ENCODE measurements at regions not wholly inside any gene's neighbourhood (a gene's known extent, or its start where the extent isn't known, plus 50 kb on each side); places are given as distances from the start of the nearest gene placed in this dataset.
"Not testable (repeated sequence)": the region's sequence is repeated elsewhere in the genome, so short reads cannot be mapped to it uniquely, and the experiment has no call there.

DNA sequence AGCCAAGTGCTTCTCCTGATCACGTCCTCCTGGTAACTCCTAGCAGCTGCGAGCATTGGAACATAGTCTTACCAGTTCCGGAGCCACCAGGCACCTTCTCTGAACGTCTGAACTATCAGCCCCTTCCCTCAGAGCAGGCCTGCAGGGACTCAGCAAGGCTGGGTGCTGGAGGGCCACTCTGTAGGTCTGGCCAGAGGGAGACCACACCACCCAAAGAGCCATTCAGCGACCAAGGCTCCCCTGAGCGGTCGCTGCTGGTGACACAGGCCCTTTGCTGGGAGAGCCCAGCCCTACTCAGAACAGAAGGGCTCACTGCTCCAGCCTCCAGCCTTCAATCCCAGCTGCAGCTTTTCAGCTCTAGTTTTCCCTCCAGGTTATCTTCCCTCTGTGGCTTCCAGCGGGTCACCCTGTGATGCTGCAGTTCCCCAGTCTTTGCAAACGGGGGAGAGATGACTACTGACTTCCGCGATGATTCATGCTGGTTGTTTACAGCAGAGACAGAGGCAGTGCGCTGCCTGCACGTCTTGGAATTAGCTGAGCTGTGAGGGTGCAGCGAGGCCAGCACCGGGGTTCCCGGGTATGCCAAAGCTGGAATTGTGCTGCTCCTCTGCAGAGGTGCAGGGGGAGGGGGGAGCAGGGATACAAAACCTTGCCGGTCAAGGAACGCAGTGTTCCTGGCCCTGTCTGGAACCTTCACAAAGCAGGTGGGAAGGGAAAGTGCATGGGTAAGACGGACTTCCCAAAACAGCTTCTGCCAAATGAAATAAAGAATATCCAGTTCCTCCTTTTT, 161.4 kb downstream of the LY86 start:
- peak in 7 of 14 donors; percentile 4 to 63 (median 27) for DNase-seq

DNA sequence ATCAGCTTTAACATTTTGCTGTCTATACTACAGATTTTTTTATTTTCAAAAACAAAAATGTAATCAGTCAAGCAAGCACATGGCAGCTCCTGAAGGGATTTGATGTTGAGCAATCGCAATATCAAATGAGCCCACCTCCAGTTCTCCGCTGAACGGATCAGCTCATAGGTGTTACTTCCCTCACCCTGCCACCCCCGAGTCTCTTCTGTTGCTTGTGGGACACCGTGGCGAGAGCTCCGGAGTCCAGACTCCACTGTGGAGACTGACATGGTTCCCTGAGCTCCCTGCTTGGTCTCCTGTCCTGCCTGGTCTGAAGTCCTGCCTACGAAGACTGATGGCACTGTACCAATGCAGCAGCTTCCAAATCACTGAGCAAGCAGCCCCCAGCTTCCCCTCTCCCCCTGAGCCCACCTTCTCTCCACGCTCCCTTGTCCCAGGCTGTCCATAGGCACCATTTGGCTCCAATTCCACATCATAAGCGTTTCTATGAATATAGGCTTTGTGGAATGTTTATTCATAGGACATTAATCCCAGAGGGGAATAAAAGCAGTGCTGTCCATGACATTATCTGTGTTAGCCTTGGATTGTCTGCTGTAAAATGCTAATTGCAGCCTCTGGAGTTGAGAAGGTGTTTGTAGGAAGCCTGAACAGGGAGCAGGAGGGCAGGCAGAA, 162.2 kb downstream of the LY86 start:
- no peak for DNase-seq

DNA sequence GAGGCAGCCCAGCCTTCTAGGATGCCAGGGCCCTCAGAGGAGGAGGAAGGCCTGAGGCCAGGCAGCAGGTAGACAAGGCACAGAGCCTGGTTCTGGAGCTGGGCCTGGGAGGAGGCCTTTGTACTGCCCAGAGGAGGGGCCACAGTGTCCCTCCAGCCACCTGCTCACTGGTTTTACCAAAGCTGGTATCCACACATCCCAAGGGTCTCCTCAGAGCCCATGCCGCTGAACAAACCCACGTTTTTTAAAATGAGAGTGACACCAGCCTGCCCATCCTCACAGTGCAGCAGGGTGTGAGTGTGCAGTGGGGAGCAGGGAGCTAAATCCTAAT, 162.7 kb downstream of the LY86 start:
- no peak for DNase-seq

DNA sequence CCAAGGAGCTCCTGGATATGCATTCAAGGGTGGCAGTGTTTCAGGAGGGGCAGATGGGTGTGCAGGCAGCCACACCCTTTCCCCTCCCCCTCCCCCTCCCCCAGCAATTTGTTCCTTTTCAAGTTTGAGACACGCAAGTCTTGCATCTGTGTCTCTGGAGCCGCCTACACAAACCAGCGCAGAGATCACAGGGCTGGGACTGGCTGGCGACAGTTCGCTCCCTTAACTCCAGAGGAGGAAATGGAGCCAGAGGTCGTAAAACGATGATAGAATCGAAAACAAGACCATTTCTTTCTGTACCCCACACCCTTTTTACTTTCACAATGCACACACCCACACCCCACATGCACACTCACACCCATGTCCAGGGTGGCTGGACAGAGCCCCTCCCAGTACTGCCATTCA, 163.1 kb downstream of the LY86 start:
- DNase-seq: no peak

DNA sequence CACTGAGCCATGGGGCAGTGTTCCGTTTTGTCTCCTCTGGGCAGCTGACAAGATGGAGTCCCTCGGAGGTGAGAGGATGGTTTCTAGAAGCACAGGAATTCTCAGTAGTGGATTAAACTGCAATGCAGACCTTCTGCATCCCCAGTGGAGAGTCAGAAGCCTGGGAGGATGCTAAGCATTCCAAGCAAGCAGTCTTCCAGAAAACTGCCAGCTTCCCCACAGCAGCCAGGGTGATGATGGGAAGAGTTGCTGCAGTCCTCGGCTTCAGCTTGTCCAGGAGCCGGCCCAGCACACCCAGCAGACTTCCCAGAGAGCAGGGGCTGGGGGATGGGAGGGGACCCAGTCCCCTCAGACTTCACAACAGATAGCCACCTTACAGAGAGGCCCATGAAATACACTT, 163.6 kb downstream of the LY86 start:
- DNase-seq: peak in 1 of 14 donors; percentile 24

DNA sequence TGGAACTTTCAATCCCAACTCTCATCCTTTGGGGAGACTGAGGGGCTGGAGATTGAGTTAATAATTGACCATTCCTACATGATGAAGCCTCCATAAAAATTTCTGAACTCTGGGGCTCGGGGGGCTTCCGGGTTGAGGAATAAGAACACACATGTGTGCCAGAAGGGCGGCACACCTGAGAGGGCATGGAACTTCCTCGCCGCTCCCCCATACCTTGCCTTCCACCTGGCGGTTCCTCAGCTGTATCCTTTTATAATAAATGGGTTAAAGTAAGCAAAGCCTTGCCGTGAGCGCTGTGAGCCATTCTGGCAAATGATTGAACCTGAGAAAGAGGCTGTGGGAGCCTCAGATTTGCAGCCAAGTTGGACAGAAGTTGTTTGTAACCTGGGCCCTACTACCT, 164.8 kb downstream of the LY86 start:
- DNase-seq: no peak

DNA sequence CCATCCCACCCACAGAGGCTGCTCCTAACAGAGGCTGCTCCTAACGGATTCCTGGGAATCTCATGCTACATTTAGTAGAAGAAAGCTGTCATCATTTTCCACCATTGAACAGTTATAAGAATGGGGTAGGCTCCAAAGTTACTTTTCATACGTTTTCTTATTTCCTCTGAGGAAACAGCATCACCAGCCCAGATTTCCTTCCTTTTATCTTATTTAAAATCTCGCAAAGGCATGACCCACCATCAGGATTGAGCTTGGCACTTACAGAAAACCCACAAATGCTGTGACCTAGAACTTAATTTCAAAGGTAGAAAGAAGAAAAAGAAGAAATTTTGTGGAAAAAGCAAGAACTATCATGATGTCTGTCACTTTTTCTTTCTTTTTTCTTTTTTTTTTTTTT, 168.0 kb downstream of the LY86 start:
- no peak for DNase-seq

DNA sequence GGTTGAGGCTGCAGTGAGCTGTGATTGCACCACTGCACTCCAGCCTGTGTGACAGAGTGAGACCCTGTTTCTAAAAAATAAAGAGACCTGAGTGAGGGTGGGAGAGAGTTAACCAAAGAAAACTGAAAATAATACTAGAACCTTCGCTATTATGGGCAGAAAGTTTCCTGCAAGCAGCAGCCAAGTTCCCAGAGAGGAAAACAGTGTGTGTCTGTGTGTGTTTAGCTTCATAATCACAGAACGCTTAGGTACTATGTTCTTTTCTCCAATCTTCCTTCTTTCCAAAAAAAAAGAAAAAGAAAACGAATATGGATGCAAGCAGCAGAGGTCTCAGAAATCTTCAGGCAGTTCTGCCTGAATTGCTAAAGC, 170.0 kb downstream of the LY86 start:
- DNase-seq: no peak

DNA sequence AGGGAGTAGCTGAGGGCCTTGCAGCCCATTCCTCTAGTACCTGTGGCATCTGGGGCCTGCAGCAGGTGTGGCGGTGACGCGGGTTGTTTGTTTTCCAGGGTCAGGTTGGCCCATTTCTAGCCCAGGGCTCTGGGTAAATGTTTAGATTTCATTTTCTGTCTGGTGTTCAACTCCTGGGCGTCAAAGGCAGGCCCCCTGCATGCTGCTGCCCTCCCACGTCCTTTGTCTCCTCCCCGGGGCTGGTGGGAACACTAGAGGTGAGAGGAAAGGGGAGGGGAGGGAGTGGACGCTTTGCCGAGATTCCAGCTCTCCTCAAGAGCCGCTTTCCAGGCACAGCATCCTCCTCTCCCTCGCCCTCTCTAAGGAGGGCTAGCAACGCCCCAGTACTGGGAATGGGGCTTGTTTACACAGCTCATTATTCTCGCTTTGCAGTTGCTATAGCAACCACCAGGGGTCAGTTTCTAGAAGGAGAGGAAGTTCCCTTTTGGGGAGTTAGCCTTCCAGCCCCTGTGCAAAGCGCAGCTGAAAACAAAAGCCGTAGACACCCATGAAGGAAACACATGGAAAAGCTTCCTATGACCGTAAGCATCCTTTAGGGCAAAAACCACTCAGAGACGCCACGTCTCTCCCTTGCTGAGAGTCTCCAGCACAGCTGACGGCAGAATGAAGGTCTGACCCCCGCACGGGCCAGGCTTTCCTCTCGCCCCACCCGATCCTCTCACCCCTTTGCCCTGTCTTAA, 170.6 kb downstream of the LY86 start:
- DNase-seq: peak in 6 of 14 donors; percentile 6 to 51 (median 20)

DNA sequence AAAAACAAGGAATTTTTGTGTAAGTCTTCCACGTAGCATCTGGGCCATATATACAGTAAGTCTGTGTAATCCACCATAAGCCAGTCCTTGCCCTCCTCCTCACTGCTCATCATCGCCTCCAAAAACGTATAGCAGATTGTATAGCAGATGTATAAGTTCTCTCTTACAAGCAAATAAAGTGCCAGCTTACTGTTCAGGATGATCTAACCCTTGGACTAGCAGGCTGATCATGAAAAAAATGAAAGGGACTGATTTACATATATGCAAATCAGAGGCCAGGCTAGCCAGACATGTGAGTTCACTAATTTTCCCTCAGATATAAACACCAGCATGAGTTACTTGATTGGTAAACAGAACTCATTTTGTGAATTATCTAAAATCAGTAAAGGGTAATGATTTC, 171.5 kb downstream of the LY86 start:
- DNase-seq: no peak

DNA sequence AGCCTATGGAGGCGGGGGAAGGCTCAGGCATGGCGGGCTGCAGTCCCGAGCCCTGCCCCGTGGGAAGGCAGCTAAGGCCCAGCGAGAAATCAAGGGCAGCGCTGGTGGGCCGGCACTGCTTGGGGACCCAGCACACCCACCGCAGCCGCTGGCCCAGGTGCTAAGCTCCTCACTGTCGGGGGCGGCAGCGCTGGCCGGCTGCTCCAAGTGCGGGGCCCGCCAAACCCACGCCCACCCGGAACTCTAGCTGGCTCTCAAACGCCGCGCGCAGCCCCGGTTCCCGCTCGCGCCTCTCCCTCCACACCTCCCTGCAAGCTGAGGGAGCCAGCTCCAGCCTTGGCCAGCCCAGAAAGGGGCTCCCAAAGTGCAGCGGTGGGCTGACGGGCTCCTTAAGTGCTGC, 174.0 kb downstream of the LY86 start:
- not testable (repeated sequence) for DNase-seq

DNA sequence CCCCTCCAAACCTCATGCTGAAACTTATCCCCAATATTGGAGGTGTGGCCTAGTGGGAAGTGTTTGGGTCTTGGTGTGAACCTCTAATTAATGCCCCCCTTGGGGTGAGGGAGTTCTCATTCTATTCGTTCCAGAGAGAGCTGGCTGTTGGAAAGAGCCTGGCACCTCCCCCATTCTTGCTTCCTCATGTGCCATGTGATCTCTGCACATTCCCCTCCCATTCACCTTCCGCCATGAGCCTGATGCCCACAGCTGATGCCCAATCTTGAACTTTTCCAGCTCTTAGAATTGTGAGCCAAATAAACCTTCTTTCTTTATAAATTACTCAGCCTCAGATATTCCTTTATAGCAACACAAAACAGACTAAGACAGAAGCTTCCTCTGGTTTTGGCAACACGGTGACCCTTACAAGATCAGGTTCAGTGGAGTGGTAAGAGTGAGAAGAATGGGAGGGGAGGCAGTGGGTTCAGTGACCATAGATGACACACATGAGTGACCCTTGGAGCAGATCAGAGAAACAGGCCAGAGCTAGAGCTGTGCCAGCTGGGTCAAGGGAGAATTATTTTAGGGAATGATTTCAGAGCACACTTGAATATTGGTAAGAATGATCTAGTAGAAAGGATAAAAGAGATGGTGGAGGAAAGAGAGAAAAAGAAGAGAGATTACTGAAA, 176.4 kb downstream of the LY86 start:
- DNase-seq: no peak

DNA sequence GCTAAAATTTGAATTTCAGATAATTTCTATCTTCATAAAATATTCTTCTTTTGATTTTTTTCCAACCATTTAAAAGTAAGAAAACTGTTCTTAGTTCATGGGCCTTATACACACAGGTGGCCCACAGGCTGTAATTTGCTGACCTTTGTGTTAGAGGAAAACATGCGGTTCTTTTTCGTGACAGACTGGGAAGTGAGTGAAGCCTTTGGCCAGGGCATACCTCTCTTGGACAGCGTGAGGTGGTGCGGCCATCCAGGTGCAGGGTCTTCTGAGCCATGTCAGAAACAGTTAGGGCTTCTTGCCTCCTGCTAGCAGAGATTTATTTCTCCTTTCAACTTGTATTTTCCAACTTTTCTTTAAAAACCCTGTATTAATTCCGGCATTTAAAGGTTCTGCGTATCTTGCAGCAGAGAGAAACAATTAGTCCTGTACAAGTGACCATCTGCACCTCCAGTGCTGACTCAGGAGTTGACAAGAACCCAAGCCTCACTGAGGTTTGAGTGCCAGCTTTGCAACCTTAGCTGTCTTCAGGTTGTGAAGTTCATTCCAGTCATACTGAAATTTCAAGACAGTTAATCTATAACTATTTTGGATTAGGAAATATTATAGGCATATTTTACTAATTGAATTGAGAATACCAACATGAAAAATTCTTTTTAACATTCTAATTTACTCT, 177.8 kb downstream of the LY86 start:
- peak in 1 of 14 donors; percentile 32 for DNase-seq

DNA sequence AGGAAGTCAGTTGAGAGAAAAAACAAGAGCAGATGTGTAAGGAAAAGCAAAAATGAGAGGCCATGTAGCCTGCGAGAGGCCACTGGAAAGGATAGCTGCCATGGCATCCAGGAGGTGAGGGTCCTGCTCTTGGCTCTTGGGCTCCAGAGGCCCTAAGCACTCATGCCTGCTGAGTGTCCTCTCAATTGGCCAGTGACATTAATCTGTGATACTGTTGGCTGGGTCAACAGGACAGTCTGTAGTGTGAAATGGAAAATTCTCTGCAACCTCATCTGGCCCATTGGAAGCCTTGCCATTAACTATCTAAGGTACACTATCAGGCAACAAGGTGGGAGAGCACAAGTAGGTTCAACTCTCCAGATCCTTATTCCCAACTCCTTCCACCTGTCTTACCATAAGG, 180.9 kb downstream of the LY86 start:
- DNase-seq: no peak

DNA sequence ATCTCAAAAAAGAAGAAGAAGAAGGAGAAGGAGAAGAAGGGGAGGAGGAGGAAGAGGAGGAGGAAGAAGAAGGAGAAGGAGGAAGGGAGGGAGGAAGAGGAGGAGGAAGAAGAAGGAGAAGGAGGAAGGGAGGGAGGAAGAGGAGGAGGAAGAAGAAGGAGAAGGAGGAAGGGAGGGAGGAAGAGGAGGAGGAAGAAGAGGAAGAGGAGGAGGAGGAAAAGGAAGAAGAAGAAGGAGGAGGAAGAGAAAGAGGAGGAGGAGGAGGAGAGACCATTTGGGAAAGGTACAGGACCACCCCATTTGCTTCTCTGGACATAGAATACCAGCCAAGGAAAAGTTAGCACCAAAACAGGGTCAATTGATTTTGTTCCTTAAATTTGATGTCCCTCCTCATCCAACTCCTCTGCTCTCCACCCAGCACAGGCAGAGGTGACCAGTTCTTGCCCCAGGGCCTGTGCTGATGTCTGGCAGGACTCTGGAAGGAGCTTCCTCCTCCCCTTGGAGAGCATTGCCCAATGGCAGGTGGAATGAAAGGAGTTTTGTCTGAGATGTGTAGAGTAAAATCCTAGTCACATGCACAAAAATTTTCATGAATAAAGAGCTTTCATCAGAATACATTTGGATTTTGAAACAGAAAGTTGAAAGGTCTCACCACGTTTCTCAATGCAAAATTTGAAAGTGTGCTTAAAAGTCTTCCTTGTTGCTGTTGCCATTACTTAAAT, 182.9 kb downstream of the LY86 start:
- no peak for DNase-seq

DNA sequence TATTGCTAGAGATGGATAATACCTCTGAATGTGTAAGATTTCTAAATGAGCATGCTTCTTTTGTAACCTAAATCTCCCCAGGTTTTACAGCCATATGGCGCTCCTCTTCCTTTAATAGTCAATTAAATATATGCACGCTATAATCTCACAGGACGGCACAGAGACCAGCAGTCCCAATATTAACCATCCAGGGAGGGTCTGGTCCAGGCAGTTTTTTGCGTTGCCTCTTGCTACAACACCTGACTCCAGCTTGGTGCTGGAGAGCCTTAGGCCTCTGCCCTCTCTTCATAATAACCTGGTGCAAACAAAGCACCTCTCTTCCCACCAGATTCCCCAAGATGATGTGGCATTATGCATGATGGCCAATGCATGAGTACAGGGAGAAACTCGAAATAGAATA, 183.4 kb downstream of the LY86 start:
- no peak for DNase-seq

DNA sequence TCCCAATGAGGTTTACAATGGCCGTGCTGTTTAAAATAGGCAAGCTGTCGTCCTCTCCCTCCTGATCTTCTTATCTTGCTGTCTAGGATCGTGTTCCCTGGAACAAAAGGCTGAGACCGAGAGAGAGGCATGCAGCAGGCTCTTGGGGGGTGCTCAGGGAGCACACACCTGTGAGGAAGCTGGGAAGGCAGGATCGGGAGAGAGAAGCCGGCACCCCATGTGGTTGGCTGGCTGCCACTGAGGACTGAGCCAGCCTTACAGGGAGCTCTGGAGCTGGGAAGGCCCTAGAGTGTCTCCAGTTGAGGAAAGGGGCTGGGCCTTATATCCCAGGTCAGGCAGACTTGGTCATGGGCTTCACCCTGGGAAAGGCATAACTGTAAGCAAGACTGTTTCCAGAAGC, 184.2 kb downstream of the LY86 start:
- peak in 1 of 14 donors; percentile 3 for DNase-seq

DNA sequence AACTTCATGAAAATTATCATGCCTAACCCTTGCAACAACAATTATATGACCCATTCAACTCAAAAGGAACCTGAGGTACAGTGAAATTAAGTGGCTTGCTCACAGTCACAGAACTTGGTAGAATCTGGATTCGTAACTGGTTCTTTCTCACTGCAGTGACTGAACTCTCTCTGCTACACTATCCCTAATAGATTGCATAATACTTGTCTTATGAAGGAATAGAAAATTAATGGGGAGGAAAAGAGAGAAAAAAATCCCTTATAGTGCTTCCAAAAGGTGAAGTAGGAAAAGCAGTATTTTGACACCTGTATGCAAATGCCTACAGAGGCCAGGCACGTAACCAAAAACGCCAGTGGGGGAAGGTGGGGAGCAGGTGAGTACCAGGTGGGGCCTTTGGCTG, 186.6 kb downstream of the LY86 start:
- DNase-seq: no peak

DNA sequence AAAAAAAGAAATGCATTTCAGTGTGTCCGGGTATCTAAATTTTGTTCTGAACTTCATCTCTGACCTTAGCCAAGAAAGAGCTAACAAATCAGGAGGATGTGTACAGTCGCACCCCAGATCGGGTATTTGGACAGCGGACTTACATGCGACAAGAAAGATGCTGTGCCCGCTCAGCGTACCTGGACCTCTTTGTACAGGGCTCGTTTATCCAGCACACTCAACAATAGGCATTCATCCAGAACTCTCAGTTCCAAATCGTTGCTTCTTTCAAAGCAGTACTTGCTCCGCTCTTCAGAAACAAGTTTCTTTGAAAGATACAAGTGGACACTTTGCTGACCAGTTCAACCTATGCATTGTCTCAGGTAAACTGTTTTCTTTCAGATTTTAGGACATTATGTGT, 191.7 kb downstream of the LY86 start:
- no peak for DNase-seq

DNA sequence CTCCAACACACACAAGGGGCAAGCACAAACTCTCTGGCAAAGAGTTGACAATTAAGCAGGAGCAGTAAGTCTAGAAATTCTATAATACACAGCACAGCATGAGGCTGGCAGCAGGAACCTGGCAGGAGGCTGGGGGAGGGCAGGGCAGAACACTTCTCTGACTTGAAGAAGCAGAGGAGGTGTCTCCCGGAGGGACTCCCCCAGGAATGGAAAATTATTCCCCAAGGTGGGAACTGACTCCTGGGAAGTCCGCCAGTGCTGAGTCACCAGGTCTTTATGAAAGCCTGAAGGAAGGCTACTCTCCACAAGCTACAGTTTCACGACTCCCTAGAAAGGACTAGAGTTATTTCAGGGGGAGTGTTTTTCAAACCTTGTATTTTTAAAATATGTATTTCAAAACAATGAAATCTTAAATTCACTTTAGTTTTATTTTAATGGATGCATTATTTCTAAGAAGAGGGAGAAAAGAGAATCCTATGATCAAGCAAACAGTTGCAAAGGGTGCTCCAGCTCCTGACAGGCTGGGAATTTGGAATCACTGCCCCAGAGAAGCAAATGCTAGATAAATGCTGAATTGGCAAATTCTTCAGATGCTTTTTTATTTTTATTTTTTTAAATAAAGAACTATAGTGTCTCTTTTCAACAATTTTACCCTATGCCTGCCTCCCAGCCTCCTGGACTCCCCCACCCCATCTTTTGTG, 192.8 kb downstream of the LY86 start:
- peak in 2 of 14 donors; percentile 17 to 19 for DNase-seq

DNA sequence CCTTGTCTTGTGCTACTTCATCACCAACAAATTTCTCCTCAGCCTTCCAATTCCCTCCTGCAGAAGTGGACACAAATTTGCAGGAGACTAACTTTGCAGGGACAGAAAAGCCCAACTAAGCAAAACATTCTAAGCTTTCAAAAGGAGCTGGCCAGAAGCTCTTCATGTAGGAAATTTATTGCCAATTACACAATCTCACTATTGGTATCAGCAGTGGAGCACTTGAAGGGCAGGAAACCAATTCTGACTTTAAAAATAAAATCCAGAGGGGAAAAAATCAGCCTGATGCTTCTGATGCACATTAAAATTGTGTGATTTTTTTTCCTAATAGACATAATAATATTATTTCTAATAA, 193.3 kb downstream of the LY86 start:
- no peak for DNase-seq
